ENCODE measurements at regions not wholly inside any gene's neighbourhood (a gene's known extent, or its start where the extent isn't known, plus 50 kb on each side); places are given as distances from the start of the nearest gene placed in this dataset.

GRCh38 chr11:70680781-70681281, 282.5 kb downstream of the CTTN start:
- no peak for TF ChIP-seq CTCF (IDR thresholded peaks at IDR 0.05)
- TF ChIP-seq POLR2A (IDR thresholded peaks at IDR 0.05), result no peak
